CD4-positive, alpha-beta memory T cell (primary cell): ENCODE measurements at regions not wholly inside any gene's neighbourhood (a gene's known extent, or its start where the extent isn't known, plus 50 kb on each side); places are given as distances from the start of the nearest gene placed in this dataset.

Source experiments
- CTCF ChIA-PET: fragments of 350-600 bp; sonication (Branson Sonifier 250); formaldehyde crosslinking; loops from one replicate; lab custom pipeline; 2021; ENCODE audit warnings: inconsistent platforms; ENCODE audit not compliant: partially characterized antibody; lab: Charles Lee
- POLR2A ChIA-PET: fragments of 350-600 bp; sonication (Branson Sonifier 250); formaldehyde crosslinking; loops from one replicate; lab custom pipeline; 2021; ENCODE audit not compliant: partially characterized antibody; lab: Charles Lee
- DNase-seq, 5 donors: peaks; one replicate each; pipeline versions ENCODE4 v3.0.0 to v3.0.0-alpha.2; 2020 to 2022; ENCODE audit warnings: mixed read lengths in 1 of 5
- H3K27ac ChIP-seq: one replicate; pipeline ENCODE4 v1.7.0; 2013; ENCODE audit warnings: low read depth, low read length
- H3K27me3 ChIP-seq: 2 replicates; pipeline ENCODE4 v1.7.0; 2013; ENCODE audit warnings: mild to moderate bottlenecking, low read length, moderate library complexity; ENCODE audit not compliant: insufficient read depth
- H3K36me3 ChIP-seq: 2 replicates; pipeline ENCODE4 v1.7.0; 2013; ENCODE audit warnings: mild to moderate bottlenecking, low read length, moderate library complexity; ENCODE audit not compliant: insufficient read depth
- H3K4me1 ChIP-seq: 2 replicates; pipeline ENCODE4 v1.7.0; 2013; ENCODE audit warnings: mild to moderate bottlenecking, low read length, moderate library complexity; ENCODE audit not compliant: insufficient read depth
- H3K4me3 ChIP-seq, 2 donors: one replicate each; pipeline ENCODE4 v1.7.0; 2013; ENCODE audit warnings: low read length in 2 of 2, mild to moderate bottlenecking in 1 of 2
- H3K9me3 ChIP-seq, 2 donors: one replicate each; pipeline ENCODE4 v1.7.0; 2013; ENCODE audit warnings: low read length in 2 of 2, control low read depth in 1 of 2; ENCODE audit not compliant: control insufficient read depth in 1 of 2
- H3K27ac Mint-ChIP-seq, 7 donors: one replicate each; pipeline ENCODE4 v1.8.0; 2020 to 2021; ENCODE audit warnings: mixed read lengths in 7 of 7, mild to moderate bottlenecking in 6 of 7, inconsistent platforms in 3 of 7, moderate library complexity in 3 of 7
- H3K27me3 Mint-ChIP-seq, 2 donors: one replicate each; pipeline ENCODE4 v1.8.0; 2020 to 2021; ENCODE audit warnings: mixed read lengths in 2 of 2
- H3K36me3 Mint-ChIP-seq, 2 donors: one replicate each; pipeline ENCODE4 v1.8.0; 2020 to 2021; ENCODE audit warnings: mixed read lengths in 2 of 2, inconsistent platforms in 1 of 2, mild to moderate bottlenecking in 1 of 2
- H3K4me1 Mint-ChIP-seq, 4 donors: one replicate each; pipeline ENCODE4 v1.8.0; 2020 to 2021; ENCODE audit warnings: mixed read lengths in 4 of 4, mild to moderate bottlenecking in 1 of 4
- H3K4me3 Mint-ChIP-seq, 8 donors: one replicate each; pipeline ENCODE4 v1.8.0; 2020 to 2021; ENCODE audit warnings: mixed read lengths in 8 of 8, mild to moderate bottlenecking in 7 of 8, moderate library complexity in 6 of 8, inconsistent platforms in 3 of 8
- H3K9me3 Mint-ChIP-seq, 8 donors: one replicate each; pipeline ENCODE4 v1.8.0; 2020 to 2021; ENCODE audit warnings: mixed read lengths in 8 of 8, mild to moderate bottlenecking in 5 of 8, inconsistent platforms in 3 of 8, moderate library complexity in 1 of 8
- intact Hi-C: fragments of 100-400 bp; cut with micrococcal nuclease; formaldehyde crosslinking; loops from one replicate; pipeline ENCODE4 v1.15.1; 2023

- CTCF ChIA-PET: no interaction called here
- H3K4me1 ChIP-seq: no peaks in the 10 kb centered on the region
- Mint-ChIP-seq H3K27me3 (peaks cover 9 to 16% of the 10 kb centered on the region in 2 donors), H3K36me3 (no peaks in the 10 kb centered on the region), H3K4me1 (no peaks in the 10 kb centered on the region), H3K27ac (no peak overlapping the region), H3K9me3 (no peaks in the 10 kb centered on the region), H3K4me3 (no peak overlapping the region)
- H3K36me3 ChIP-seq: no peaks in the 10 kb centered on the region
- POLR2A ChIA-PET: no interaction called here
- intact Hi-C loops: no loop called here
- H3K9me3 ChIP-seq: no peaks in the 10 kb centered on the region
- H3K27ac ChIP-seq: no peak overlapping the region
- H3K27me3 ChIP-seq: no peaks in the 10 kb centered on the region
- H3K4me3 ChIP-seq: no peak overlapping the region
- no peak for DNase-seq
Measured at GRCh38 chr14:51334566-51334965, 94.5 kb downstream of the TMX1 start.

GRCh38 chr14:51335531-51335930 lies 95.5 kb downstream of the TMX1 start:
- intact Hi-C loops: no loop called here
- H3K4me3 Mint-ChIP-seq: no peak overlapping the region
- no peaks in the 10 kb centered on the region for H3K36me3 Mint-ChIP-seq
- H3K27ac Mint-ChIP-seq: no peak overlapping the region
- no peaks in the 10 kb centered on the region for H3K36me3 ChIP-seq
- H3K4me1 ChIP-seq: no peaks in the 10 kb centered on the region
- H3K9me3 ChIP-seq: no peaks in the 10 kb centered on the region
- H3K27me3 ChIP-seq: no peaks in the 10 kb centered on the region
- H3K27me3 Mint-ChIP-seq: peaks cover 9 to 13% of the 10 kb centered on the region in 2 donors
- H3K4me1 Mint-ChIP-seq: no peaks in the 10 kb centered on the region
- no peak overlapping the region for H3K4me3 ChIP-seq
- H3K9me3 Mint-ChIP-seq: no peaks in the 10 kb centered on the region
- H3K27ac ChIP-seq: no peak overlapping the region
- ChIA-PET POLR2A (no interaction called here), CTCF (no interaction called here)
- no peak for DNase-seq

- H3K27ac Mint-ChIP-seq: no peak overlapping the region
- no peak overlapping the region for H3K27ac ChIP-seq
- no peak overlapping the region for H3K4me3 Mint-ChIP-seq
- no peaks in the 10 kb centered on the region for H3K4me1 ChIP-seq
- no peaks in the 10 kb centered on the region for H3K36me3 ChIP-seq
- H3K9me3 Mint-ChIP-seq: no peaks in the 10 kb centered on the region
- H3K4me3 ChIP-seq: no peak overlapping the region
- POLR2A ChIA-PET: no interaction called here
- H3K27me3 Mint-ChIP-seq: peaks cover 6 to 13% of the 10 kb centered on the region in 2 donors
- H3K36me3 Mint-ChIP-seq: no peaks in the 10 kb centered on the region
- no peaks in the 10 kb centered on the region for H3K9me3 ChIP-seq
- intact Hi-C loops: no loop called here
- DNase-seq: no peak
- CTCF ChIA-PET: no interaction called here
- no peaks in the 10 kb centered on the region for H3K27me3 ChIP-seq
- H3K4me1 Mint-ChIP-seq: no peaks in the 10 kb centered on the region
Measured at GRCh38 chr14:51335961-51336723, 96.1 kb downstream of the TMX1 start.

DNA sequence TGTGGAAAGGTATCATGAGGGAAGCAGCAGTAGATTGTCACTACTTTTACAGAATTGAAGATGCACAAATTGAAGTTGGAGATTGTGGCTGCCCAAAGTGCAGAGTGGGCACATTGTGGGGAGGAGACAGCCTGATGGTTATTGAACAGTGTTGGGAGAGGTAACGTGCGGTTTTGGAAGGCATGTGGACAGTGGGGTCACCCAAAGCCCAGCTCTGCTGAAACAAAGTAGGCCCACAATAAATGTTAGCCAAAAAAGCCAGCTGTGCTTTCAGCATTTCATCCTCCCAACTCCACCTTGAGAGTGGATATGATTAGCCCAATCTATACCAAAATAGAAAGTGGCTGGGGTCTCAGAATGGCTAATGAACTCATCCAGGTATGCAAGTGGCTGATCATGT lies 96.7 kb downstream of the TMX1 start:
- ChIA-PET POLR2A (no interaction called here), CTCF (no interaction called here)
- H3K9me3 ChIP-seq: no peaks in the 10 kb centered on the region
- no peak overlapping the region for H3K4me3 ChIP-seq
- no peak overlapping the region for H3K4me3 Mint-ChIP-seq
- no peaks in the 10 kb centered on the region for H3K27me3 ChIP-seq
- H3K4me1 Mint-ChIP-seq: no peaks in the 10 kb centered on the region
- no peak for DNase-seq
- no peaks in the 10 kb centered on the region for H3K36me3 ChIP-seq
- no peaks in the 10 kb centered on the region for H3K36me3 Mint-ChIP-seq
- no peak overlapping the region for H3K27ac Mint-ChIP-seq
- H3K27ac ChIP-seq: no peak overlapping the region
- H3K27me3 Mint-ChIP-seq: peaks cover 5 to 13% of the 10 kb centered on the region in 2 donors
- H3K9me3 Mint-ChIP-seq: no peaks in the 10 kb centered on the region
- intact Hi-C loops: no loop called here
- no peaks in the 10 kb centered on the region for H3K4me1 ChIP-seq

DNA sequence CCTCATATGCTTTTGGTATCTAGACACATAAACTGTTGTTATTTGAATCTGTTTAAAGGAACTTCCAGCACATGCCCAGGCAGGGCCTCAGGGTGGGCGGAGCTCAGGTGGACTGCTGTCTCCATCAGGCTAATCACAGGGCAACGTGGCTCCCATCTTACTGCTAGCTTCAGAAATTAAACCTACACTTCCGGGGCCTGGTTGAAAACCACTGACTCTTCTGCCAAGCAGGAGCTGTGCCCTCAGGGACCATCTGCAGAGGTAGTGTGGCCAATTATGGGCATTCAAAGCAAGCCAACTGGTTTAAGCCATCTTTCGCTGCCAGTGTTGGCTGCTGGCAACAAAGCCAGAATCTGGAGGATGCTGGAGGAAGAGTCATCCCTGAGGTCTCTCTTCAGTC lies 97.5 kb downstream of the TMX1 start:
- H3K27ac ChIP-seq: no peak overlapping the region
- H3K27ac Mint-ChIP-seq: no peak overlapping the region
- no peaks in the 10 kb centered on the region for H3K36me3 ChIP-seq
- H3K9me3 Mint-ChIP-seq: no peaks in the 10 kb centered on the region
- CTCF ChIA-PET: no interaction called here
- no peaks in the 10 kb centered on the region for H3K4me1 ChIP-seq
- no peak overlapping the region for H3K4me3 ChIP-seq
- no peaks in the 10 kb centered on the region for H3K36me3 Mint-ChIP-seq
- intact Hi-C loops: no loop called here
- POLR2A ChIA-PET: no interaction called here
- H3K9me3 ChIP-seq: no peaks in the 10 kb centered on the region
- H3K4me1 Mint-ChIP-seq: no peaks in the 10 kb centered on the region
- no peak for DNase-seq
- H3K27me3 ChIP-seq: no peaks in the 10 kb centered on the region
- peaks cover 1 to 11% of the 10 kb centered on the region in 2 donors for H3K27me3 Mint-ChIP-seq
- H3K4me3 Mint-ChIP-seq: no peak overlapping the region

DNA sequence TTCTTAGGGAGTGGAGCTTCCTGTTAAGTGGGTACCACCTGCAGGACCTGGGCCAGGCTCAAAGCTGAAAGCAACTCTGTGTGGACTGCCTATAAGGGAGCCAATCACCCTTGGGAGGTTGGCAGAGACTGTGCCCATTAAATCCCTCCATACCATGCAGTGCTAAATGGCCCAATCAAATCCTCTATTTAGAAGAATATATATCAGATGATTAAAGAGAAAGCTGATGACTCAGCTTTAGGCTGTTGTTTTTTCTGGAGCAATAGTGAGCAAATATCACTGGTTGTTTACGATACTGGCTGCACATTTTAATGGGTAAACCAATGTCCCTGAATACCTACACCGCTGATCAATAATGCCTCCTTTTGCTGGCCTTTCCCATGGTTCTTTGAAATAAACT lies 101.3 kb downstream of the TMX1 start:
- H3K9me3 Mint-ChIP-seq: peaks cover 0 to 6% (median 3%) of the 10 kb centered on the region in 8 donors
- ChIA-PET POLR2A (no interaction called here), CTCF (no interaction called here)
- H3K4me3 Mint-ChIP-seq: no peak overlapping the region
- H3K4me1 Mint-ChIP-seq: no peaks in the 10 kb centered on the region
- H3K27ac Mint-ChIP-seq: no peak overlapping the region
- Histone ChIP-seq H3K27ac (no peak overlapping the region), H3K36me3 (no peaks in the 10 kb centered on the region), H3K4me3 (no peak overlapping the region), H3K27me3 (peaks cover 4% of the 10 kb centered on the region), H3K4me1 (no peaks in the 10 kb centered on the region), H3K9me3 (no peaks in the 10 kb centered on the region)
- DNase-seq: peak in 1 of 5 donors; percentile 13
- intact Hi-C loops: no loop called here
- no peaks in the 10 kb centered on the region for H3K36me3 Mint-ChIP-seq
- no peaks in the 10 kb centered on the region for H3K27me3 Mint-ChIP-seq

DNA sequence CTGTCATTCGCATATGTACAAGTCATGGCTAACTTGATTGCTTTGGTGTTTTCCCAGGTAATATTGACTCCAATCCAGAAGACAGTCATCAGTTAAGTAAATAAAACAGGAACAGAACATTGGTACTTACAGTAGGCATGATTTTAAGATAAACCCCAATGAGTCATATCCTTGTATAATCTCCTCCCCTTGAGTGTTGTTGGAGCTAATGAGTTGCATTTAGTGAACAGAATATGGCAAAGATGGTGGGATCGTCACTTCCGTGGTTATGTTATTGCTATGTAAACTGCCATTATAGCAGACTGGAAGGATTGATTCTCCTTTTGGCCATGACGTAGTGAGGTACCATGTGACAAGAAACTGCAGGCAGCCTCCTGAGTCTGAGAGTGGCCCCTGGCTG lies 102.2 kb downstream of the TMX1 start:
- H3K9me3 ChIP-seq: no peaks in the 10 kb centered on the region
- ChIA-PET CTCF (no interaction called here), POLR2A (no interaction called here)
- no peak overlapping the region for H3K27ac ChIP-seq
- no peak for DNase-seq
- Mint-ChIP-seq H3K4me1 (no peaks in the 10 kb centered on the region), H3K9me3 (peaks cover 0 to 9% (median 6%) of the 10 kb centered on the region in 8 donors), H3K36me3 (no peaks in the 10 kb centered on the region), H3K27me3 (no peaks in the 10 kb centered on the region), H3K27ac (no peak overlapping the region), H3K4me3 (no peak overlapping the region)
- H3K36me3 ChIP-seq: no peaks in the 10 kb centered on the region
- H3K4me1 ChIP-seq: no peaks in the 10 kb centered on the region
- H3K27me3 ChIP-seq: peaks cover 4% of the 10 kb centered on the region
- H3K4me3 ChIP-seq: no peak overlapping the region
- intact Hi-C loops: no loop called here
